ACC112 (cell line): ENCODE measurements at regions not wholly inside any gene's neighbourhood (a gene's known extent, or its start where the extent isn't known, plus 50 kb on each side); places are given as distances from the start of the nearest gene placed in this dataset.
"Not testable (repeated sequence)": the region's sequence is repeated elsewhere in the genome, so short reads cannot be mapped to it uniquely, and the experiment has no call there.

Experiments
- H2AFZ ChIP-seq: fragments of 200-600 bp; sonication (generic); one replicate; pipeline ENCODE4 v1.6.0; 2017; ENCODE audit warnings: antibody characterized with exemption, low read length; ENCODE audit not compliant: unreplicated experiment
- H3K27ac ChIP-seq: fragments of 200-600 bp; sonication (generic); 2 replicates; pipeline ENCODE4 v1.5.1; 2014; ENCODE audit warnings: low read depth, mild to moderate bottlenecking, antibody characterized with exemption, low read length, moderate library complexity
- H3K27me3 ChIP-seq: fragments of 200-600 bp; sonication (generic); 2 replicates; pipeline ENCODE4 v1.6.1; 2014; ENCODE audit warnings: mild to moderate bottlenecking, antibody characterized with exemption, low read length, moderate library complexity, mixed read lengths; ENCODE audit not compliant: insufficient read depth
- H3K36me3 ChIP-seq: fragments of 200-600 bp; sonication (generic); 2 replicates; pipeline ENCODE4 v1.6.1; 2016; ENCODE audit warnings: mild to moderate bottlenecking, antibody characterized with exemption, low read length, moderate library complexity, mixed read lengths; ENCODE audit not compliant: insufficient read depth
- H3K4me1 ChIP-seq: fragments of 200-600 bp; sonication (generic); one replicate; pipeline ENCODE4 v1.6.1; 2016; ENCODE audit warnings: low read length, mixed read lengths; ENCODE audit not compliant: insufficient read depth, unreplicated experiment, control insufficient read depth
- H3K4me3 ChIP-seq: fragments of 200-600 bp; sonication (generic); 2 replicates; pipeline ENCODE4 v1.5.1; 2014; ENCODE audit warnings: mild to moderate bottlenecking, low read depth, low read length
- H3K79me2 ChIP-seq: fragments of 200-600 bp; sonication (generic); one replicate; pipeline ENCODE4 v1.6.0; 2016; ENCODE audit warnings: low read length; ENCODE audit not compliant: control insufficient read depth, unreplicated experiment, insufficient read depth

- H3K4me1 ChIP-seq, H3K79me2 ChIP-seq, H3K36me3 ChIP-seq, H3K27me3 ChIP-seq, H3K27ac ChIP-seq, H3K4me3 ChIP-seq, H2AFZ ChIP-seq: not testable (repeated sequence)
Measured at GRCh38 chr14:105708251-105709134, 182.1 kb downstream of the TMEM121 start.

- no peaks in the 10 kb centered on the region for H3K27me3 ChIP-seq
- H3K4me1 ChIP-seq = no peaks in the 10 kb centered on the region
- H3K36me3 ChIP-seq = no peaks in the 10 kb centered on the region
- no peak overlapping the region for H3K27ac ChIP-seq
- H2AFZ ChIP-seq = no peak overlapping the region
- no peaks in the 10 kb centered on the region for H3K79me2 ChIP-seq
- H3K4me3 ChIP-seq = no peak overlapping the region
Measured at GRCh38 chr14:105709281-105710118, 183.1 kb downstream of the TMEM121 start.

- Histone ChIP-seq H3K27ac (no peak overlapping the region), H3K4me1 (no peaks in the 10 kb centered on the region), H3K79me2 (no peaks in the 10 kb centered on the region), H2AFZ (no peak overlapping the region), H3K36me3 (no peaks in the 10 kb centered on the region), H3K27me3 (no peaks in the 10 kb centered on the region), H3K4me3 (no peak overlapping the region)
Measured at GRCh38 chr14:105710119-105711043, 184.0 kb downstream of the TMEM121 start.

- Histone ChIP-seq H3K79me2 (no peaks in the 10 kb centered on the region), H2AFZ (no peak overlapping the region), H3K27me3 (no peaks in the 10 kb centered on the region), H3K36me3 (no peaks in the 10 kb centered on the region), H3K27ac (no peak overlapping the region), H3K4me3 (no peak overlapping the region), H3K4me1 (no peaks in the 10 kb centered on the region)
Measured at GRCh38 chr14:105711044-105711620, 184.7 kb downstream of the TMEM121 start.

GRCh38 chr14:105711841-105712460 lies 185.6 kb downstream of the TMEM121 start:
- no peaks in the 10 kb centered on the region for H3K27me3 ChIP-seq
- no peak overlapping the region for H2AFZ ChIP-seq
- no peaks in the 10 kb centered on the region for H3K36me3 ChIP-seq
- no peak overlapping the region for H3K27ac ChIP-seq
- no peaks in the 10 kb centered on the region for H3K79me2 ChIP-seq
- no peak overlapping the region for H3K4me3 ChIP-seq
- no peaks in the 10 kb centered on the region for H3K4me1 ChIP-seq

GRCh38 chr14:105712670-105713069 lies 186.3 kb downstream of the TMEM121 start:
- not testable (repeated sequence) for H3K79me2 ChIP-seq, H3K36me3 ChIP-seq, H2AFZ ChIP-seq, H3K4me1 ChIP-seq, H3K4me3 ChIP-seq, H3K27ac ChIP-seq, H3K27me3 ChIP-seq

GRCh38 chr14:105713160-105713559 lies 186.8 kb downstream of the TMEM121 start:
- not testable (repeated sequence) for H3K79me2 ChIP-seq, H3K36me3 ChIP-seq, H3K4me3 ChIP-seq, H3K4me1 ChIP-seq, H3K27me3 ChIP-seq, H2AFZ ChIP-seq, H3K27ac ChIP-seq

GRCh38 chr14:105713836-105714235 lies 187.5 kb downstream of the TMEM121 start:
- H3K27me3 ChIP-seq, H2AFZ ChIP-seq, H3K36me3 ChIP-seq, H3K4me1 ChIP-seq, H3K4me3 ChIP-seq, H3K79me2 ChIP-seq, H3K27ac ChIP-seq: not testable (repeated sequence)

- not testable (repeated sequence) for H2AFZ ChIP-seq, H3K4me3 ChIP-seq
Measured at GRCh38 chr14:105718787-105719186, 192.4 kb downstream of the TMEM121 start.

GRCh38 chr14:105720106-105720505 lies 193.7 kb downstream of the TMEM121 start:
- H3K4me1 ChIP-seq, H3K27ac ChIP-seq, H3K27me3 ChIP-seq, H3K4me3 ChIP-seq, H3K79me2 ChIP-seq, H3K36me3 ChIP-seq, H2AFZ ChIP-seq: not testable (repeated sequence)

More at GRCh38 chr14:105718787-105719186, 192.4 kb downstream of the TMEM121 start:
- H3K27me3 ChIP-seq, H3K4me1 ChIP-seq, H3K36me3 ChIP-seq, H3K79me2 ChIP-seq, H3K27ac ChIP-seq: not testable (repeated sequence)
